HG03139 (cell line): ENCODE measurements at regions not wholly inside any gene's neighbourhood (a gene's known extent, or its start where the extent isn't known, plus 50 kb on each side); places are given as distances from the start of the nearest gene placed in this dataset.

Source experiments
- ATAC-seq: cut with Tn5 transposase; IDR thresholded peaks from one replicate; pipeline ENCODE4 v1.9.1; 2021; ENCODE audit not compliant: unreplicated experiment

DNA sequence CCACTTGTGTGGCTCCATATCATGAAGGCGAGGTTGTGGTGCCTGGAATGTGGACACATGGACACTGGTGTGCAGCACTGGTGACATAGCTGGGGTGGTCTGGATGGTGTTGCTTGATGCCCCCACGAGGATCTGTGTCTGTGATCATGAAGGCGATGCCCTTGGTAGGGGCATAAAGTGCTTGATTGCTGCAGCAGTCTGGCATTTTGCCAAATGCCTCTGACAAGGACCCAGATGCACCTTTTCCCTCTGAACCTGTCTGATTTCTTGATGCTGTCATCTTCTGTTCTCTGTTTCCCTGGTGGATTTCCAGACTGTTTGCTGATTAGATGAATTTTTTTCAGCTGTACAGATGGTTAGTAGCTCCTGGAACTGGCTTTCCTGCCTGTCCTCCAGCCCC, 752.0 kb upstream of the HS6ST1 start:
- no peak for ATAC-seq

DNA sequence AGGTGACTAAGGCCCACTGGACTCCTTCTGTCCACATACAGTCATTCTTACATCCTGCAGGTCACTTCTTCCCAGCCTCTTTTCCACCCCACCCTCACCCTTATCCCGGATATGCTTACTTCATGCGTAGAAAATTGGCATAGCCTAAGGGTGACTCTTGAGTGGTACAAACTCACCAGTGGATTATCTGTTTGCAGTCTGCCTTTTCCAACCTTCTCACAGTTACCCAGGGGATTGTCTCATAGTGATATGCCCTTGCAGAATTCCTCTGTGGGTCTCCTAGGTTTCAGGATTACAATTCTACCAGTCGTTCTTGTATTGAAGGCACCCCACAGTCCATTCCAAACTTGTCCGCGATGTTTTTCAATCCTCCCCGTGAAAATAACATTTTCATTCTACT, 752.9 kb upstream of the HS6ST1 start:
- no peak for ATAC-seq

- no peak for ATAC-seq
Observed at GRCh38 chr2:129074298-129074920, 755.7 kb upstream of the HS6ST1 start.

GRCh38 chr2:129078548-129078947, 759.9 kb upstream of the HS6ST1 start:
- no peak for ATAC-seq

DNA sequence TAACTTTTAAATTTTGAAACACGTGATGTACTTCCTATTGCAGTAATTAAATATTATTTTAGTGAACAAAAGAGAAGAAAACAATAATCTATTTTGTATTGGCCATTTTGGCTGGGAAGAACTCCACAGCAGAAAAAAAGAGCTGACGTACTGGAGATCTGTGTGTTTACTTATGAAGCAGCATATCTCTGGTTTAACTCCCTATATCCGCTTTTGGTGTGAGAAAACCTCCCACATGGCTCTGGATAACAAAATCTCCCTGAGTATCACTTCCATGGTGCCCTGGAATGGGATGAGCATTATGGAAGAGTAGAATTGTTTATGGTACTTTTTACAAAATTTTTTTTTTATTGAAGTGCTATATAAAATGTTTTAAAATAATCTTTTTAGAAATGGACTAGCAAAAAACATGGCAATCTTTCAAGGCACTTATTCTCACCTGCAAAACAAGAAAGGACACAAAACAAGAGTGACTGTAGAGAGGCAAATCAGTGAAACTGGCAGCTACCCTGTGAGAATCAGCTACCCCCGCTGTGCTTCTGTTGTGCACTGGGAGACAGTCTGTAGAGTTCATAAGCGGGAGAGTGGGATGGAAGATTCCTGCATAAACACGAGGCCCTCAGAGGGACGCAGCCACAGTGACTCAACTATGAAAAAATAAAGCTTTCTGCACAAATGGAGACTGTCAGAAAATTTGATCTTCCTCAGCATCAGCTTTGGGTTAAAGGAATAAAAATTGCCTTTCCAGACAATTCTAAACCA, 762.2 kb upstream of the HS6ST1 start:
- ATAC-seq: no peak

DNA sequence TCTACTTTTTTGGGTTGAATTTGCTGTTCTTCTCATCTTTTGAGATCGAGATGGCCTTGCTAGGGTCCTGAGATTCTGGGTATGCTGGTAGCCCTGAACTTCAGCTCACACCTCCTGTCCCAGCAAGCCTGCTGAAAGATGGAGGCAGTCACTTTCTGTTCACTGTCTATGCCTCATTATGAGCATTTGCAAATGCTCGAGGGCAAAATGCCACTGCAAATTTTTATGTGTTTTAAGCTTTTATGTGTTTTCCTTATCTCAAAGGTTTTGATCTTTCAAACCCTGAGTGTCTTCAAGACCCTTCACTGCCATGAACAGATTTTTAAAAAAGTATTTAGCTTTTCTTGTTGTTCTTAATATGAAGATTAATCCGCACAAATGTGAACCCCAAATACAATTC, 766.7 kb upstream of the HS6ST1 start:
- ATAC-seq: no peak

DNA sequence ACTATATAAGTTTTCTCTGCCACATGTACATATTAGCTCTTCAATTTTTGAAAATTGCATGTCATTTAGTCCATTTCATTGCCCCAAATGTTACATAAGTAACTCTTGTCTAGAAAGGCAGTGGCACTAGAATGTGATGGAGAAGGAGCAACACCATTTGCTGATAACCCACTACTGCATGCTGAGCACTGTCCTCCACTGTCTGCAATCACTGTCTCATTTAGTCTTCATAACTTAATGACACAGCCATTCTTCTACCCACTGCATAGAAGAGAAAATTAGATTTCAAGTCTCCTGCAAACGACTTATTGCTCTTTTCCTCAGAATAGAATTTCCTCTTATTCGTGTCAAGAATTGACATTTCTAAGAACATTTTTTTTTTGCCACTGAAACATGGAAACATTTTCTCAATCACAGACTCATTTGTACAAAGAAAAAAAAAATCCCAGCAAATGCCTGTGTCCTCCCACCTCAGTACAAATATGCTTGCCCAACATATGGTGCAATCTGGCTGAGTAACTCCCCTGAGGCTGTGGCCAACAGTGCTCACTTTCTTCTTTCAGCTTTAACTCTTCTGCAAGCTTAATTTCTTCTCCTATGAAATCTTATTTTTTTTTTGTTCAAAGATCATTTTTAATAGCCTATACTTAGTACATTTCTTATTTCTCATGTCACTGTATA, 768.6 kb upstream of the HS6ST1 start:
- ATAC-seq: no peak

GRCh38 chr2:129091620-129092019, 773.0 kb upstream of the HS6ST1 start:
- ATAC-seq: no peak

DNA sequence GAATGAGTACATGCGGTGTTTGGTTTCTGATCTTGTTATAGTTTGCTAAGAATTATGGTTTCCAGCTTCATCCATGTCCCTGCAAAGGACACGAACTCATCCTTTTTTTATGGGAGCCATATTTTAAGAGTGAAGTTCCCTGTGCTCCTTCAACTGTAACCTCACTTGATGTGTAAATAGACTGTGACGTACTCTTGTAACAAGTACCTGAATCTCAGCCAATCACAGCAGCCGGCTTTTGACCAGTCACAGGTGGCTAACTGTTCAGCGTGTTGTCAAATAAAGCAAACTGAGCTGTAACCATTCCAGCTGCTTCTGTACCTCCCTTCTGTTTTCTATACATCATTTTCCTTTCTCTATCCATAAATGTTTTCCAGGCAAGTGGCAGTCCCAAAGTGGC, 774.3 kb upstream of the HS6ST1 start:
- ATAC-seq: no peak

DNA sequence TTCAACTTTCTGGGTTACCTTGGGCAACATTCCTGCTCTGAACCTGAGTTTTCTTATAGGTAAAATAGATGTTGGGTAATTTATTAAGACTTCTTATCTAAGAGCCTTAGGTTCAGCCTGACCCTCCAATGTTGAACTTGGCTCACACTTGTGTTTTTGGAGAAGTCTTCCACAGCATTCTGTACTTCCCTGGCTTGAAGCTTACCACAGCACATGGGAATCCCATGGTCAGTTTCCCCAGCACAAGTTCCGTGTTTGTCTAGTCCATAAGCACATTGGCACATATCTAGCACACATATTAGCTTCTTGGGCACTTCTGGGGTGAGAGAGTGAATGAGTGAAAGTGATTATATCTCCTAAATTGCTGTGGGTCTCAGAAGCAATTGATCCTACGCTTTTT, 782.5 kb upstream of the HS6ST1 start:
- no peak for ATAC-seq

DNA sequence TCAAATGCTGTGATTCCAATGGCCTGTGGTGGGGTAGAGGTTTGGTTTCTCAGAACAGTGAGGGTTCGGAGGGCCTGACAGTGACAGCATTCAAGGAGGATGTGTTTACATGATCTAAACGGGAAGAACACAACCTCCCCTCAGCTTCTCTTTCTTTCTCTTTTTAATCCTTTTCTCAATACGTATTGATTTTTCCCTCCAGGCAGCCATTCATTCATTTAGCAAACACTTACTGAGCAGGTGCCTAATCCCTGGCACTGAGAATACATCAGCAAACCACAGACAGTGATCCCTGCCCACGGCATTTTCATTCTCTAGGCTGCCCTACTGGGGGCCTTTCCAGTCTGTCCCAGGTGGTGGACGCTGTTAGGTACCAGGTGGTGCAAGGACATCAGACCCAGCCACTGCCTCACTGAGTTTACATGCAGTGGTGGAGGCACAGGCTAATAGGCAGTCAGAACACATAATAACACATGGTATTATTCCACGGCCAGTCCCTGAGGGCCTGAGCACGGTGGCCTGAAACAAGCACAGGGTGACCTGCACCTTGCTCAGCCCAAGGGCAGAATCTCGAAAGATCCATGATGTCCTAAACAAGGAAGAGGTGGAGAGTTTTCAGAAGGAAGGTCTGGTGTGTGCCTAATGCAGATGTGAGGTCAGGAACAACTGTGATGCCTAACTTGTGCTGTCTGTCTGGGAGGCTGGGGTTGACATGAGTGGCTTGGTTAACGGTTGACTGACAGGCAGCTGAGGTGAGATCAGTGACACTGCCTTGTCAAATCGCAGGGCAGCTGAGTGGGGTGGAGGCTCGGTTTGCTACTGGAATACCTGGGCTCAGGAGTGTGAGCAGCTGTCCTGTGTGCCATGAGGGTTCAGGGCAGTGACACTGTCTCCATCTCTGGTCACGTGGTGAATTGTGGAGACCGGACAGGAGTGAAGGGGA, 785.5 kb upstream of the HS6ST1 start:
- no peak for ATAC-seq

DNA sequence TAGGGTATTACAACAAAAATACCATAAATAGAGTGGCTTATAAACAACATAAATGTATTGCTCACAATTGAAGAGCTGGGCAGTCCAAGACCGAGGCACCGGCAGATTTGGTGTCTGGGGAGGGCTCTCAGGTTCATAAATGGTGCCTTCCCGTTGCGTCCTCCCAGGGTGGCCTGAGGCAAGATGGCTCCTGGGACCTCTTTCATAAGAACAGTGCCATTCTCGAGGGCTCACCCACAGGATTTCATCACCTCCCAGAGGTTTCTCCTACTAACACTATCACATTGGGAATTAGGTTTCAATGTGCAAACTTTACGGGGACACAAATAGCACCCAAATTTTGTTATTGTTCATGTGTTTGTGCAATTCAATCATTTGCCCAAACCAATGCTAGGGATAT, 793.5 kb upstream of the HS6ST1 start:
- ATAC-seq: no peak

- no peak for ATAC-seq
Observed at GRCh38 chr2:129113776-129114175, 795.1 kb upstream of the HS6ST1 start.

DNA sequence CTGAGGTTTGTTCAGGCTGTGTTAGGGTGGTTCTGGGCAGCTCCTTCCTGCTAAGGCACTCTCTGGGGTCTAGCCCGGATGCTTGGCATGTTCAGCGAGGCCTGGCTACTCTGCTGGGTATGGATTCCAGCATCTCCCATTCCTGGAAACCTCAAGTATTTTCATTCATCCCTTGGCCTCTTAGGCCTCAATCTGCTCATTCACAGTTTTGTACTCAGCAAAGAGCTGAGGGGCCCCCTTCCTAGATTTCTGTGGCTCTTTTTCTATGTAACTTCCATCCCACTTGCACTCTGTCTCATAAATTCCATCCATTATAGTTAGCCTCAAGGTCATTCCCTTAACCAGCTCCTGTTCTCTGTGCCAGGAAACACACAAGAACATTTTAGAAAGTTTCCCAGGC, 798.8 kb upstream of the HS6ST1 start:
- no peak for ATAC-seq

DNA sequence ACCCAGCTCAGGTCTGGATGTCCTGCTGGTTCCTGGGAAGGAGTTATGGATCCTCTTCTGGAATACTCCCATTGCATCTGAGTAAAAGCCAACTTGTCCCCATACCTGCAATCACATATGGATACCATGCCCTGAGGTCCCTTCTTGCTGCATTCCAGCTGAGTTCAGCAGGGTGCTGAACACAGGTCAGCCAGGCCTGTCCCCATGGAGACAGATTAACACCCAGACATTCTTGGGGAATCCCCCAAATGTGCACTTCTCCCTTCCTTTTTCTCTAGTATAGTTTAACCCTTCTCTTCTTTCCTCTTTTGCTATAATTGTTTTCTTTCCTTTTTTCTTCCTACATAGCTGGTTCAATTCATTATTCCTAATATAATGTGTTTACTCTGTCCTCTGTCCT, 799.6 kb upstream of the HS6ST1 start:
- no peak for ATAC-seq

- ATAC-seq: no peak
Observed at GRCh38 chr2:129129087-129129486, 810.4 kb upstream of the HS6ST1 start.

- ATAC-seq: no peak
Observed at GRCh38 chr2:129133692-129134641, 815.3 kb upstream of the HS6ST1 start.

- ATAC-seq: no peak
Observed at GRCh38 chr2:129135017-129135416, 816.3 kb upstream of the HS6ST1 start.

DNA sequence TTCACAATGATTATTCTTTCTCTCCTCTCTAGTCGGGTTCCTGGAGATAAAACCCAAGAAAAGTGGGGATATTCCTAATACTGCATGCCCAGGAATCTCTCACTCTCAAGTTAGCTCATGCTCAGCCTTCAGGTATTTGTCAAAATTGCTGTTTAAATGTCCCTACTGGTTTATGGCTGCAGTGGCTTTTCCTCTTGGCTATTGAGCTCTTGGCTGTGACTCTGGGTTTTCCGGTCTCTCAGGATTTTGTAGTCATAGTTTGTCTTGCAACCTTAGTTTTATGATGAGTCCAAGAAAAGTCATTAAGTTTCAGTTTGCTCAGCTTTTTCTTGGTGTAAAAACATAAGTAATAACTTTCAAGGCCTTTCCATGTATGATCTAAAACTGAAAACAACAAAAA, 820.7 kb upstream of the HS6ST1 start:
- ATAC-seq: no peak

DNA sequence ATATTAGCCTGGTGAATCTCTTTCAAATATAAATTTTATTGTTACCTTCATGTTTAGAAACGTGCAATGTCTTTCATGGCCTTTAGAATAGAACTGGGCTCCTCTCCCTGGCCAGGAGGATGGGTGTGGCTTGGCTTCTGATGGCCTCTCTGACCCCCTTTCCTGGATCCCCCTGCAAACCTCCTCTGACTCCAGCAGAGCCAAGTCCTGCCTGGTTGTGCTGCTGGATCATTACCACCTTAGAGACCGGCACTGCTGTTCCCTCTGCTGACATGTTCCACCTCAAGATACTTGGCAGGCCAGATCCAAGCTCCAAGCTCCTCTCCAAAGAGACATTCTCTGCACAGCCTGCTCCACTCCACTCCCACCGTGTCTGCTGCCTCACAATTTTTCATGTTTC, 823.8 kb upstream of the HS6ST1 start:
- no peak for ATAC-seq
